ENCODE measurements at regions not wholly inside any gene's neighbourhood (a gene's known extent, or its start where the extent isn't known, plus 50 kb on each side); places are given as distances from the start of the nearest gene placed in this dataset.

DNA sequence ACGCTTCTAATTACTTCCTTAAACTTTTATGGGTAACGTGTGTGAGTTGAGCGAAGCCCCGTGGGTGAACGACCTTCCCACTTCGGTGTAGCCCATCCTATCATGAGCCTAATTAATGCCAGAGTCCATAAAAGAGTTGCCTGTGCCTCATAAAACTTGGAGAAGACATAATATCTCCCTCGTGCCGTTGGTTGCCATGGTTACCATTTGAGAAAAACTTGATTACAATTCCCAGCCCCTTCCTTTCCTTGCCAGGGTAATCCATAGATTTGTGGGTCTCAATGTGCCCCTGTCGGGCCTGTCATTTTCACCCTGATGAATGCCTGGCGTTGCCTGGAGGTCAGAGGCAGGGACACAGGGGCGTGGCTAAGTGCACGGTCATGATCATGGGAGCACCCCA lies 127.1 kb downstream of the GLRX3 start:
- TF ChIP-seq, protein P1, sequence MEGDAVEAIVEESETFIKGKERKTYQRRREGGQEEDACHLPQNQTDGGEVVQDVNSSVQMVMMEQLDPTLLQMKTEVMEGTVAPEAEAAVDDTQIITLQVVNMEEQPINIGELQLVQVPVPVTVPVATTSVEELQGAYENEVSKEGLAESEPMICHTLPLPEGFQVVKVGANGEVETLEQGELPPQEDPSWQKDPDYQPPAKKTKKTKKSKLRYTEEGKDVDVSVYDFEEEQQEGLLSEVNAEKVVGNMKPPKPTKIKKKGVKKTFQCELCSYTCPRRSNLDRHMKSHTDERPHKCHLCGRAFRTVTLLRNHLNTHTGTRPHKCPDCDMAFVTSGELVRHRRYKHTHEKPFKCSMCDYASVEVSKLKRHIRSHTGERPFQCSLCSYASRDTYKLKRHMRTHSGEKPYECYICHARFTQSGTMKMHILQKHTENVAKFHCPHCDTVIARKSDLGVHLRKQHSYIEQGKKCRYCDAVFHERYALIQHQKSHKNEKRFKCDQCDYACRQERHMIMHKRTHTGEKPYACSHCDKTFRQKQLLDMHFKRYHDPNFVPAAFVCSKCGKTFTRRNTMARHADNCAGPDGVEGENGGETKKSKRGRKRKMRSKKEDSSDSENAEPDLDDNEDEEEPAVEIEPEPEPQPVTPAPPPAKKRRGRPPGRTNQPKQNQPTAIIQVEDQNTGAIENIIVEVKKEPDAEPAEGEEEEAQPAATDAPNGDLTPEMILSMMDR (IDR thresholded peaks at IDR 0.05): no peak
- no peak for TF ChIP-seq POLR2AphosphoS5 (IDR thresholded peaks at IDR 0.05)
